ENCODE measurements at regions not wholly inside any gene's neighbourhood (a gene's known extent, or its start where the extent isn't known, plus 50 kb on each side); places are given as distances from the start of the nearest gene placed in this dataset.

GRCh38 chrX:26375346-26375745, 159.4 kb downstream of the MAGEB5 start:
- no peak for DNase-seq (ENCODE audit: low read depth)

DNA sequence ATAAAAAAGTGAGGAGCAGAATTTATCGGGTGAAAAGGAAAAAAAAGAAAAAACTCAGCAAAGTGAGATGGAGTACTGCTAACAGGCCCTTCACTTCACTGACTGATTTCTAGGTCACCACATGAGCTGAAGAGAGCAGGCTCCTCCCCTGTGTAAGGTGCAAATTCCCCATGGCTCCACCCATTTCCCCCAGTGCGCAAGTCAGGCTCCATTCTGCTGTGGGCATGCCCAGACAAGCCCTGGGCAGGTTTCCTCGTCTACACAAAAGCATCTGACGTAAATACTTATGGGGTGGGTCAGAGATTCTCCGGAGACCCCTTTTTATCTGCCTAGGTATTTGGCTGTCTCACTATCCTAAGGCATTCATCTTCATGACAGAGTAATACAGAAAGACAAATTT, 157.9 kb downstream of the MAGEB5 start:
- no peak for DNase-seq (ENCODE audit: low read depth)

DNA sequence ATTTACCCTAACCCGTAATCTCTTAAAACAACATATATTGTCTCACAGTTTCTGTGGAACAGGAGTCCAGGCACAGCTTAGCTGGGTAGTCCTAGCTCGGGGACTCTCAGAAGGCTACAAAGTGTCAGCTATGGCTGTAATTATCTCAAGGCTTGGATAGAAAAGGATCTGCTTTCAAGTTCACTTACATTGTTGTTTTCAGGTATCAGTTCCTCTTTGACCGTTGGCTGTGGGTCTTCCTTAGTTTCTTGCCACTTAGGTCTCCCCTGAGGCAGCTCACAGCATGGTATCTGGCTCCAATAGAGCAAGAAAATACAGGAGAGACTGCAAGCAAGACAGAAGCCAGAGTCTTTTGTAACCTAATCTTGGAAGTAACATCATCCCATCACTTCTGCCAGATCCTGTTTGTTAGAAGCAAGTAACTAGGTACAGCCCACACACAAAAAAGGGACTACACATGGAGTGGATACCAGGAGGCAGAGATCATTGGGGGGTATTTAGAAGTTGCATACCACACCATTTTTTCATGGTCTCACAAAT, 137.0 kb downstream of the MAGEB5 start:
- DNase-seq (ENCODE audit: low read depth), result no peak

DNA sequence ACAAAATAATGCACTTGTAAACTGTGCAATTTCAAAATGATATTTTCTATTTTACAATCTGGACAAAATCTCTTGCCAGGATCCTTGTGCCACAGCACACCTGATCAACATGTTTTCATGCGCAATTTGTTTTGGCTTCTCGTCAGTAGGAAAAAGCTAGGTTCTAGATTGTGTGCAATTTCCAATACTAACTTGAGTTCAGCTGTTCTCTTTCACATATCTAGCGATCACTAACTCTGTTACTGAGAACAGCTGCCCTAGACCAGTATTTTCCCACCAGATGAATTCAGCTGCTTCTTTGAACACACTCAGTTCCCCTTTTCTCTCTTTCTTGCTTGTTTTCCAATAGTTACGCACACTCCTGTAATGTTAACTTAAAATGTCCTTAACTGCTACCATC, 131.2 kb downstream of the MAGEB5 start:
- no peak for DNase-seq (ENCODE audit: low read depth)

- no peak for DNase-seq (ENCODE audit: low read depth)
Measured at GRCh38 chrX:26334232-26334631, 118.3 kb downstream of the MAGEB5 start.

DNA sequence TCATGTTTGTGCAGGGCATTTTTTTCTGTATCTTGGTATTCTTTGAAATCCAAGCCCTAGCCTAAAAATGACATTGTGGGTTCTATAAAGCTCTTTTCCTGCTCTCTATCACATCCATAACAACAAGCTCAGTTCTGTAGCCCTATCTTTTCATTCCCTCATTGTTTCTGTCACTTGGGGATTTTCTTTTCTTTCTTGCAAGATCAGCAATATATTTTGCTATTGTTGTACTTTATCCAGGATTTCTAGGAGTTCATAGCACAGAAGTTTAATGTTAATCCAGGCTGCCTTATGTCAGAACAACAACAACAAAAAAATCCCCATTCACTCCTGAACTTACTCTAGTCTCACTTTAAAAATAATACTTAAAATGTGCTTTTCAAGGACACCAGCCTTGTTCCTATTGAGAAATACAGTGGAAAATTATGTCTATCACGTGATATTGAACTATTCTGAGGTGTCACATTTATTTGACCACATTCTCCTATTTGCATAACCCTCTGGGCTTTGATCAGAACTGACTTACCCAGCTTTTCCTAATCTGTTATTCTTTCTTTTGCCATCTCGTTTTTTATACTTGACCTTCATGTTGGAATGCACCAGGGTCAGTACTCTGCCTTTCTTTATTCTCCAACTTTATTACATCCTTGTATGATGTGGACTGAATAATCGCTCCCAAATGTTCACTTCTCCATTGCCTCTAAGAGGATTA, 112.8 kb downstream of the MAGEB5 start:
- no peak for DNase-seq (ENCODE audit: low read depth)

GRCh38 chrX:26309262-26309661, 93.3 kb downstream of the MAGEB5 start:
- no peak for DNase-seq (ENCODE audit: low read depth)

DNA sequence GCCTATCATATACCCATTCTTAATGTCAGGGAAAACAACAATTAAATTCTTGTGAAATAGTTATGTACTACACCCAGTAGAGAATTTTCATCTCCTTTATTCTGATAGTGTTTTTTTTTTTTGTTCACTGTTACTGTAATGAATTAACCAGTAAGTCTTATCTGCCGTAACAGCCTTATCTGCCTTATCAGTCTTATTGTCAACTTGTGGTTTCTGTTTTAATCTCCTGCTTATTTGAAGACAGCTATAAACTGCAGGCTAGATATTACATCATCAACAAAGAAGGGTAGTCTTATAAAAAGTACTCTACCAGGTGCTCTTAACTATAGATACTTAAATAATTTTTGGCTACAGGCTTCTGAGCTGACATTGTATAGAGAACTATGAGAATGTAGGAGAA, 79.5 kb downstream of the MAGEB5 start:
- DNase-seq (ENCODE audit: low read depth), result no peak

DNA sequence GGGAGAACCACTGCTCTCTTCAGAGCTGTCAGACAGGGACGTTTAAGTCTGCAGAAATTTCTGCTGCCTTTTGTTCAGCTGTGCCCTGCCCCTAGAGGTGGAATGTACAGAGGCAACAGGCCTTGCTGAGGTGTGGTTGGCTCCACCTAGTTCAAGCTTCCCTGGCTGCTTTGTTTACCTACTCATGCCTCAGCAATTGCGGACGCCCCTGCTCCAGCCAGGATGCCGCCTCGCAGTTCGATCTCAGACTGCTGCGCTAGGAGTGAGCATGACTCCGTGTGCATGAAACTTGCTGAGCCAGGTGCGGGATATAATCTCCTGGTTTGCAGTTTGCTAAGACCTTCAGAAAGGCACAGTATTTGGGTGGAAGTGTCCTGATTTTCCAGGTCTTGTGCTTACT, 70.9 kb downstream of the MAGEB5 start:
- DNase-seq (ENCODE audit: low read depth), result no peak

Data from stimulated activated CD8-positive, alpha-beta memory T cell treated with anti-CD3 and anti-CD28 coated beads, Interleukin-4, amount 100 ng/mL, for 24 hours (primary cell).